Right atrium auricular region (tissue), 2 donors: ENCODE measurements at regions not wholly inside any gene's neighbourhood (a gene's known extent, or its start where the extent isn't known, plus 50 kb on each side); places are given as distances from the start of the nearest gene placed in this dataset.

ENCODE experiments used
- DNase-seq: peaks from one replicate; pipeline ENCODE4 v3.0.0-alpha.2; 2019; ENCODE audit warnings: low spot score
- H3K27ac ChIP-seq, 2 donors: fragments of 200-600 bp; sonication (generic); 1 replicate in 1 of 2; 2 replicates in 1 of 2; pipeline ENCODE4 v1.5.1; 2016 to 2019
- H3K27me3 ChIP-seq, 2 donors: fragments of 200-600 bp; sonication (generic); one replicate each; pipeline versions ENCODE4 v1.5.1 to v1.6.0; 2017 to 2019
- H3K36me3 ChIP-seq: fragments of 200-600 bp; sonication (generic); one replicate; pipeline ENCODE4 v1.5.1; 2016
- H3K4me1 ChIP-seq, 2 donors: fragments of 200-600 bp; sonication (generic); one replicate each; pipeline versions ENCODE4 v1.5.1 to v1.6.0; 2017 to 2019
- H3K4me3 ChIP-seq, 2 donors: fragments of 200-600 bp; sonication (generic); 1 replicate in 1 of 2; 2 replicates in 1 of 2; pipeline ENCODE4 v1.5.1; 2017 to 2019; ENCODE audit warnings: mild to moderate bottlenecking in 1 of 2, moderate library complexity in 1 of 2
- H3K9me3 ChIP-seq, 2 donors: fragments of 200-600 bp; sonication (generic); one replicate each; pipeline ENCODE4 v1.5.1; 2019
- TF ChIP-seq, protein P1 (sequence below), 2 donors: fragments of 200-600 bp; sonication (generic); IDR thresholded peaks; one replicate each; pipeline ENCODE4 v1.5.1; 2019; ENCODE audit warnings: antibody characterized with exemption in 2 of 2

DNA sequence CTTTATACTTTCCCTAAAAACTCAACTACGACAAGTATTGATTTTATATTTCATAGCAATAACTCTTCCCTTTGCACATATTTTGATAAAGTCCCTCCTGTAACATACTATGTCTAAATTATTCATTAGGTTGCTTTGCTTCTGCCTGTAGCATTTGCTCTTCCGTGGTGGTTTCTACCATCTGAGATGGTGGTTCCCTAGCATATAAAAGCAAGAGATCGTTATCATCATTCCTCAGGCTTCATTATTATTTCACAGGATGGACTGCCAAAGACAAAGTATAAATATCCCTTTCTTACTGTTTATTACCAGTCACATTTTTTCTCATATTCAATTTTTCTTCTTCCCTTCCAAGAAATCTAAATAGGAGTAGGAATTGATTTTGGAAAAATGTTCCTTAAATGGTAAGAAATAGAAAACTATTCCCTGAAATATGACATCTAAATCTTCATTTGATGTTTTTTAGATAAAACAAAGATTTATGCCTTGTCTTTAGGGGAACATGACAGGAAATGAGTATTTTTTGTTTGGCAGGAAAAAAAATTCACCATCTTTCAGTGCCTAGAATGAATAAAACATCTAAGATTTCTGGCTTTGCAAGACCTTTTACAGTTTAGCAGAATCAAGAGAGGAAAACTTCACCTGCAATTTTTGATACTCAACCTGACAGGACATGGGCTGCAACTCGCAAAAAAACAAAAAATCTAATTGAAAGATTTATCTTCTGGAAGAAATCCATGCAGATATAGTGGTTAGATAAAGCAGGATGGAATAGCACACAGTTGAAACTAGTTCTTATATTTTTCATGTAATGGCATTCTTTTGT, 340.0 kb downstream of the SPRY2 start:
- no peaks in the 10 kb centered on the region for H3K27me3 ChIP-seq
- H3K4me3 ChIP-seq = no peak overlapping the region
- H3K4me1 ChIP-seq = no peaks in the 10 kb centered on the region
- no peaks in the 10 kb centered on the region for H3K9me3 ChIP-seq
- no peak for DNase-seq
- TF ChIP-seq, protein P1, sequence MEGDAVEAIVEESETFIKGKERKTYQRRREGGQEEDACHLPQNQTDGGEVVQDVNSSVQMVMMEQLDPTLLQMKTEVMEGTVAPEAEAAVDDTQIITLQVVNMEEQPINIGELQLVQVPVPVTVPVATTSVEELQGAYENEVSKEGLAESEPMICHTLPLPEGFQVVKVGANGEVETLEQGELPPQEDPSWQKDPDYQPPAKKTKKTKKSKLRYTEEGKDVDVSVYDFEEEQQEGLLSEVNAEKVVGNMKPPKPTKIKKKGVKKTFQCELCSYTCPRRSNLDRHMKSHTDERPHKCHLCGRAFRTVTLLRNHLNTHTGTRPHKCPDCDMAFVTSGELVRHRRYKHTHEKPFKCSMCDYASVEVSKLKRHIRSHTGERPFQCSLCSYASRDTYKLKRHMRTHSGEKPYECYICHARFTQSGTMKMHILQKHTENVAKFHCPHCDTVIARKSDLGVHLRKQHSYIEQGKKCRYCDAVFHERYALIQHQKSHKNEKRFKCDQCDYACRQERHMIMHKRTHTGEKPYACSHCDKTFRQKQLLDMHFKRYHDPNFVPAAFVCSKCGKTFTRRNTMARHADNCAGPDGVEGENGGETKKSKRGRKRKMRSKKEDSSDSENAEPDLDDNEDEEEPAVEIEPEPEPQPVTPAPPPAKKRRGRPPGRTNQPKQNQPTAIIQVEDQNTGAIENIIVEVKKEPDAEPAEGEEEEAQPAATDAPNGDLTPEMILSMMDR (IDR thresholded peaks at IDR 0.05) = no peak
- H3K27ac ChIP-seq = no peak overlapping the region
- H3K36me3 ChIP-seq = no peaks in the 10 kb centered on the region

DNA sequence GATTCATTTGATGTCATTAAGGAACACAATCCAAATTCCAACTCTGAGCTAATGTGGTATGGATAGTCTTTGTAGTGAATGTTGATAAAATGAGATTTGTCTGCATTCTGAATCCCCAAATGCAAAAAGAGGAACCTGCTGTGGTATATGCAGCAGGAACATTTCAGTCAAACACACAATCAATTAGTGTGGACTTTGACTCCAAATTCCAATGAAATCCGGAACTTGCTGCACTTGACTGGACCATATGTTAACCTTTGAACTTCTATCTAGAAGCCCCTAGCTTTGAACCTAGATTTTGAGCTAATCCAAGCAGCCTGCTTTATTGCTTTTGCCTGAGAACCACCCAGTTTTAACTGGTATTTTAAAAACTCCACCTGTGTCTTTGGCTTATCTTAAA, 341.3 kb downstream of the SPRY2 start:
- no peak for DNase-seq
- H3K27ac ChIP-seq = no peak overlapping the region
- TF ChIP-seq, protein P1 (IDR thresholded peaks at IDR 0.05) = no peak
- H3K4me1 ChIP-seq = no peaks in the 10 kb centered on the region
- no peaks in the 10 kb centered on the region for H3K9me3 ChIP-seq
- H3K36me3 ChIP-seq = no peaks in the 10 kb centered on the region
- H3K4me3 ChIP-seq = no peak overlapping the region
- no peaks in the 10 kb centered on the region for H3K27me3 ChIP-seq

DNA sequence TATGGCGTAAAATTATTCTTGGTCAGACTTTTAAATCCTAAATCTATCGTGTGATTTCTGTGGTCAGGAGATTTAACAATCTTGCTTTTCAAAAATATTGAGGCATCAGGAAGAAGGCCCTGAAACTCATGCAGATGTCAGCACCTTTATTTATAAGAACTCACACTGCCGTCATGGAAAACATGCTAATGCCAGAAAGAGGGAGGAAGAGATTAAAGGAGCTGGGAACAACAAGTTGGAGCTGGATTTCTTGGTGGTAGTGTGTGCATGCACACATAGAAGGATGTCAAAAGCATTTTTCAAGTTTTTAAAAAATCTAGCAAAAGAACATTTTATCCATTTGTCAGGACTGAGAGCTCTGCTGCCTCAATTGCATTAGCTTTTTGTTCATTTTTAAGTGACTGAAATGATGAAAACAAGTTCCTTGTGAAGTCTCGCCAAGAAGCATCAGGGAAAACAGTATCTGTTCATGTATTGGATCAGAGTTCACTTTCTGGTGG, 342.5 kb downstream of the SPRY2 start:
- DNase-seq = no peak
- no peak overlapping the region for H3K4me3 ChIP-seq
- H3K27ac ChIP-seq = no peak overlapping the region
- H3K36me3 ChIP-seq = no peaks in the 10 kb centered on the region
- H3K4me1 ChIP-seq = no peaks in the 10 kb centered on the region
- TF ChIP-seq, protein P1 (IDR thresholded peaks at IDR 0.05) = no peak
- H3K27me3 ChIP-seq = no peaks in the 10 kb centered on the region
- no peaks in the 10 kb centered on the region for H3K9me3 ChIP-seq

DNA sequence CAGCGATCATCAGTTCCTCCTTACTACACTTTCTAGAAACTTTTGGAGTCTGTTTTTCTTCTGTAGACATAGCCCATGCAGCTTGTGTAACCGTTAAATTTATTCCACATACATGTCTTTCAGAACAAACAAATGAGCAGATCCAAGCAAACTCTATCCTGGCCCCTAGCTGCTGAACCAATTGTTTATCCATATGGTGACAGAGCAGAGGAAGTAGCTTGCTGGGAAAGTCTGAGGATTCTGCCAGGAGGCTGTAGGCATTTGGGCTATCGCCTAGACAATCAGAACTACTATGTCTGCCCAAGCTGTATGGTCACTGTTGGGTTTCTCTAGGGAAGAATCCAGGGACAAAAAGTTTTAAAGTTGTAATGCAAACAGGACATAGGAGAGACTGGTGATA, 343.7 kb downstream of the SPRY2 start:
- H3K27ac ChIP-seq = no peak overlapping the region
- DNase-seq = no peak
- no peaks in the 10 kb centered on the region for H3K9me3 ChIP-seq

DNA sequence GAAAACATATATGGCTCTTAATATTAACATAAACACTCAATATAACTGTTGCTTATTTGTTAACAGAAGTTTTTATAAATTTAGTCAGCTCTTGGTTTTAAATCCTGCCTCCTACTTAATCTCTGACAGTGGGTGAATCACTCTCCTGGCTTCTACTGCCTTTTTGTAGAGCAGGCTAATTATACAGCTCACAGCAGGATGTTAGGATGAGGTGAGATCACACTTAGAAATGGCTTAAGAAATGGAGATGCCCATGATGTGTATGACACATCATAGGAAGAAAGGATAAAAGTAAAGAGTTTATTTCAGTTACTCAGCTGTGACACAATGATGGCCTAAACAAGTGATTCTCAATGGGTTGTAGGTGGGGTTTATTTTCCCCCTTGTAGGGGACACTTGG, 345.6 kb downstream of the SPRY2 start:
- no peak for DNase-seq
- TF ChIP-seq, protein P1 (IDR thresholded peaks at IDR 0.05) = no peak
- no peak overlapping the region for H3K27ac ChIP-seq
- H3K4me1 ChIP-seq = no peaks in the 10 kb centered on the region
- H3K4me3 ChIP-seq = no peak overlapping the region
- no peaks in the 10 kb centered on the region for H3K9me3 ChIP-seq
- no peaks in the 10 kb centered on the region for H3K36me3 ChIP-seq
- H3K27me3 ChIP-seq = no peaks in the 10 kb centered on the region

More for the DNA sequence above, 343.7 kb downstream of the SPRY2 start:
- H3K27me3 ChIP-seq = no peaks in the 10 kb centered on the region
- TF ChIP-seq, protein P1 (IDR thresholded peaks at IDR 0.05) = no peak
- no peaks in the 10 kb centered on the region for H3K36me3 ChIP-seq
- no peak overlapping the region for H3K4me3 ChIP-seq
- no peaks in the 10 kb centered on the region for H3K4me1 ChIP-seq
